A549 (cell line): ENCODE measurements at regions not wholly inside any gene's neighbourhood (a gene's known extent, or its start where the extent isn't known, plus 50 kb on each side); places are given as distances from the start of the nearest gene placed in this dataset.
A peak's percentile ranks its signal among the peaks of the same experiment; 100 is the strongest.

Experiments
- ATAC-seq, 2 experiments: fragments of 200-7000 bp in 1 of 2; fragments of >200 bp in 1 of 2; cut with Nextera tagmentation in 1 of 2; cut with Tn5 transposase in 1 of 2; 3 replicates each; pipeline versions ENCODE4 v1.8.0 to v1.9.1; 2018 to 2020; ENCODE audit warnings: mild to moderate bottlenecking in 1 of 2, moderate library complexity in 1 of 2
- CTCF ChIA-PET: fragments of 300-600 bp; sonication (Branson Sonifier 250); formaldehyde crosslinking; extraction: SDS; loops from one replicate; lab custom pipeline; 2021; ENCODE audit warnings: antibody characterized with exemption, inconsistent platforms; lab: Yijun Ruan, JAX
- POLR2A ChIA-PET: fragments of 350-600 bp; formaldehyde crosslinking; extraction: SDS; loops from one replicate; lab custom pipeline; 2021; ENCODE audit warnings: antibody characterized with exemption, inconsistent platforms; lab: Yijun Ruan, JAX
- DNase-seq, 2 experiments: peaks; one replicate each; pipeline versions ENCODE4 v3.0.0 to v3.0.0-alpha.2; 2011 to 2016; ENCODE audit warnings: low read depth in 1 of 2, low spot score in 1 of 2
- FAIRE-seq: peaks from 2 replicates; lab custom pipeline; 2011; peaks lifted over from hg19 to GRCh38; lab: Jason Lieb, UNC
- H3K27ac ChIP-seq, 2 experiments: fragments of >200 bp; sonication (Bioruptor Twin); formaldehyde crosslinking; 3 replicates each; pipeline ENCODE4 v1.5.1; 2016 to 2017
- H3K4me1 ChIP-seq: fragments of >200 bp; sonication (Bioruptor Twin); formaldehyde crosslinking; 3 replicates; pipeline ENCODE4 v1.6.1; 2016
- H3K4me2 ChIP-seq: fragments of >200 bp; sonication (Bioruptor Twin); formaldehyde crosslinking; 3 replicates; pipeline ENCODE4 v1.6.1; 2016
- H3K4me3 ChIP-seq: fragments of >200 bp; sonication (Bioruptor Twin); formaldehyde crosslinking; 3 replicates; pipeline ENCODE4 v1.5.1; 2016
- H3K9me3 ChIP-seq: fragments of >200 bp; sonication (Bioruptor Twin); formaldehyde crosslinking; 3 replicates; pipeline ENCODE4 v1.6.1; 2016
- ATOH8 ChIP-seq: fragments of 250-450 bp; sonication (Bioruptor Pico); IDR thresholded peaks from 2 replicates; pipeline ENCODE4 v1.5.0; 2020; ENCODE audit warnings: low read depth, mild to moderate bottlenecking, moderate library complexity
- BCL3 ChIP-seq: fragments of >200 bp; sonication (Bioruptor Twin); formaldehyde crosslinking; IDR thresholded peaks from 3 replicates; pipeline ENCODE4 v1.6.1; 2016
- CEBPB ChIP-seq, 2 experiments: fragments of >200 bp in 1 of 2; sonication (Bioruptor Twin) in 1 of 2; formaldehyde crosslinking in 1 of 2; IDR thresholded peaks; 2 replicates each; pipeline ENCODE4 v1.6.1; 2012 to 2016
- CTCF ChIP-seq: fragments of >200 bp; sonication (Bioruptor Twin); formaldehyde crosslinking; IDR thresholded peaks from 3 replicates; pipeline ENCODE4 v1.5.1; 2016
- E2F6 ChIP-seq: IDR thresholded peaks from 2 replicates; pipeline ENCODE4 v1.6.1; 2012; ENCODE audit warnings: low read depth, borderline replicate concordance
- EHF ChIP-seq: fragments of 250-450 bp; sonication (Bioruptor Pico); IDR thresholded peaks from 2 replicates; pipeline ENCODE4 v1.5.0; 2020; ENCODE audit warnings: mild to moderate bottlenecking
- EP300 ChIP-seq, 2 experiments: fragments of >200 bp; sonication (Bioruptor Twin); formaldehyde crosslinking; IDR thresholded peaks; 2 replicates in 1 of 2; 3 replicates in 1 of 2; pipeline ENCODE4 v1.6.1; 2016 to 2017
- FOSL2 ChIP-seq, 2 experiments: fragments of 450-650 bp in 1 of 2; fragments of >200 bp in 1 of 2; sonication (Bioruptor Twin) in 1 of 2; formaldehyde crosslinking; IDR thresholded peaks; 2 replicates each; pipeline versions ENCODE4 v1.5.0 to v1.6.1; 2016 to 2020; ENCODE audit warnings: mild to moderate bottlenecking in 1 of 2, moderate library complexity in 1 of 2
- GATA3 ChIP-seq: IDR thresholded peaks from 2 replicates; pipeline ENCODE4 v1.6.1; 2012; ENCODE audit warnings: borderline replicate concordance
- HES2 ChIP-seq: fragments of >200 bp; sonication (Bioruptor Twin); formaldehyde crosslinking; IDR thresholded peaks from 2 replicates; pipeline ENCODE4 v1.6.1; 2016
- HOXB5 ChIP-seq: fragments of 250-450 bp; sonication (Bioruptor Pico); IDR thresholded peaks from 2 replicates; pipeline ENCODE4 v1.5.0; 2020; ENCODE audit warnings: mild to moderate bottlenecking, moderate library complexity
- JUNB ChIP-seq: fragments of >200 bp; sonication (Bioruptor Twin); formaldehyde crosslinking; IDR thresholded peaks from 2 replicates; pipeline ENCODE4 v1.6.1; 2016
- MAFK ChIP-seq: fragments of 450-650 bp; IDR thresholded peaks from 2 replicates; pipeline ENCODE4 v1.6.1; 2014; ENCODE audit not compliant: partially characterized antibody
- MAX ChIP-seq: IDR thresholded peaks from 2 replicates; pipeline ENCODE4 v1.6.1; 2012
- NR3C1 ChIP-seq: fragments of >200 bp; sonication (Bioruptor Twin); formaldehyde crosslinking; IDR thresholded peaks from 3 replicates; pipeline ENCODE4 v1.6.1; 2017
- RARB ChIP-seq: fragments of 250-450 bp; sonication (Bioruptor Pico); IDR thresholded peaks from 2 replicates; pipeline ENCODE4 v1.8.0; 2021; ENCODE audit warnings: mild to moderate bottlenecking, moderate library complexity
- RCOR1 ChIP-seq: fragments of 150-350 bp; IDR thresholded peaks from 2 replicates; pipeline ENCODE4 v1.6.1; 2014; ENCODE audit warnings: antibody characterized with exemption, low read length, low read depth
- RFX5 ChIP-seq: fragments of 450-650 bp; IDR thresholded peaks from 2 replicates; pipeline ENCODE4 v1.7.1; 2014; ENCODE audit warnings: antibody characterized with exemption, mild to moderate bottlenecking, moderate library complexity
- ZC3H11A ChIP-seq: fragments of 450-650 bp; IDR thresholded peaks from 2 replicates; pipeline ENCODE4 v1.6.1; 2014; ENCODE audit warnings: antibody characterized with exemption, mild to moderate bottlenecking
- ZFP36 ChIP-seq: fragments of 450-650 bp; IDR thresholded peaks from 2 replicates; pipeline ENCODE4 v1.6.1; 2014; ENCODE audit warnings: borderline replicate concordance; ENCODE audit not compliant: partially characterized antibody
- ZNF302 ChIP-seq: fragments of 250-450 bp; sonication (Bioruptor Pico); IDR thresholded peaks from 2 replicates; pipeline ENCODE4 v1.9.0; 2021; ENCODE audit warnings: inconsistent platforms, mild to moderate bottlenecking, moderate library complexity
- ZSCAN20 ChIP-seq: fragments of 250-450 bp; sonication (Bioruptor Pico); IDR thresholded peaks from 2 replicates; pipeline ENCODE4 v1.8.0; 2022; ENCODE audit warnings: mild to moderate bottlenecking, moderate library complexity
- WGBS: methylation state at CpG from one replicate; pipeline ENCODE4 v1.1.6; 2017; ENCODE audit errors: missing lambda C conversion rate; 5-methylcytosine and 5-hydroxymethylcytosine counted together

- Histone ChIP-seq H3K4me2 (peak overlapping the region; percentile 52), H3K4me1 (peaks cover 12% of the 10 kb centered on the region), H3K9me3 (peaks cover 21% of the 10 kb centered on the region; the same call in 2 of the 3 replicates), H3K27ac (peak overlapping the region; percentile 60 to 73; a peak in 4 of 6 replicates), H3K4me3 (no peak overlapping the region)
- TF ChIP-seq ZNF302 (CRISPR knock-in tag), result no peak
- no peak for TF ChIP-seq NR3C1
- TF ChIP-seq ZFP36, result no peak
- TF ChIP-seq ATOH8, result no peak
- no peak for TF ChIP-seq E2F6
- no peak for TF ChIP-seq MAFK
- TF ChIP-seq MAX, result no peak
- TF ChIP-seq JUNB, result peak; percentile 55
- no peak for TF ChIP-seq CTCF
- TF ChIP-seq RCOR1, result no peak
- 0 out of 2 replicates have a peak, but pooled peaks have one; percentile 19 for TF ChIP-seq FOSL2 (IDR thresholded peaks at IDR 0.05)
- peak; percentile 61 for TF ChIP-seq FOSL2 (CRISPR knock-in tag; IDR thresholded peaks at IDR 0.05)
- no peak for TF ChIP-seq ZSCAN20 (CRISPR knock-in tag)
- no peak for TF ChIP-seq HES2
- peak in 1 of 2 experiments; percentile 16; a peak in 1 of 4 replicates for TF ChIP-seq CEBPB (IDR thresholded peaks at IDR 0.05)
- TF ChIP-seq BCL3, result no peak
- 4% methylated on average over 1 of the region's 1 CpG for WGBS
- DNase-seq (peak in 1 of 2 experiments; percentile 58), ATAC-seq (peak; percentile 68 to 78; a peak in 5 of 6 replicates), FAIRE-seq (no peak)
- ChIA-PET CTCF (no interaction called here), POLR2A (no interaction called here)
These were observed 103.6 kb upstream of the WDR75 start for GRCh38 chr2:189337656-189338055.

GRCh38 chr2:189338115-189338514 is 103.2 kb upstream of the WDR75 start:
- CTCF ChIA-PET, result no interaction called here
- POLR2A ChIA-PET, result no interaction called here
- no peak for FAIRE-seq

More at GRCh38 chr2:189338115-189338514, 103.2 kb upstream of the WDR75 start:
- H3K4me1 ChIP-seq, result peaks cover 12% of the 10 kb centered on the region
- no peak for DNase-seq
- H3K9me3 ChIP-seq, result peaks cover 21% of the 10 kb centered on the region; the same call in 2 of the 3 replicates
- ATAC-seq, result peak in 1 of 2 experiments; percentile 45; a peak in 4 of 6 replicates
- 64% methylated on average over 3 of the region's 3 CpGs for whole genome bisulfite sequencing
- peak overlapping the region; percentile 60 to 73; a peak in 5 of 6 replicates for H3K27ac ChIP-seq
- H3K4me2 ChIP-seq, result peak overlapping the region; percentile 52
- no peak overlapping the region for H3K4me3 ChIP-seq
- no peak for TF ChIP-seq ZC3H11A
- TF ChIP-seq RFX5, result no peak
- TF ChIP-seq GATA3, result no peak
- no peak for TF ChIP-seq RARB (CRISPR knock-in tag)
- no peak for TF ChIP-seq CTCF
- TF ChIP-seq ZFP36, result no peak
- no peak for TF ChIP-seq NR3C1
- no peak for TF ChIP-seq EHF (CRISPR knock-in tag)
- no peak for TF ChIP-seq HOXB5 (CRISPR knock-in tag)
- no peak for TF ChIP-seq EP300 (IDR thresholded peaks at IDR 0.05)
